Peyer's patch (tissue), 4 donors: ENCODE measurements at regions not wholly inside any gene's neighbourhood (a gene's known extent, or its start where the extent isn't known, plus 50 kb on each side); places are given as distances from the start of the nearest gene placed in this dataset.

Experiments used
- POLR2A ChIP-seq, 2 donors: fragments of 450-650 bp; IDR thresholded peaks; one replicate each; pipeline ENCODE4 v1.5.1; 2017; ENCODE audit warnings: antibody characterized with exemption in 2 of 2, mild to moderate bottlenecking in 2 of 2, moderate library complexity in 2 of 2
- TF ChIP-seq, protein P1 (sequence below), 6 experiments: fragments of 450-650 bp in 4 of 6; fragments of 200-600 bp in 2 of 6; sonication (generic) in 1 of 6; IDR thresholded peaks; one replicate each; pipeline ENCODE4 v1.5.1; 2017 to 2019; ENCODE audit warnings: antibody characterized with exemption in 6 of 6, mild to moderate bottlenecking in 3 of 6, moderate library complexity in 1 of 6

DNA sequence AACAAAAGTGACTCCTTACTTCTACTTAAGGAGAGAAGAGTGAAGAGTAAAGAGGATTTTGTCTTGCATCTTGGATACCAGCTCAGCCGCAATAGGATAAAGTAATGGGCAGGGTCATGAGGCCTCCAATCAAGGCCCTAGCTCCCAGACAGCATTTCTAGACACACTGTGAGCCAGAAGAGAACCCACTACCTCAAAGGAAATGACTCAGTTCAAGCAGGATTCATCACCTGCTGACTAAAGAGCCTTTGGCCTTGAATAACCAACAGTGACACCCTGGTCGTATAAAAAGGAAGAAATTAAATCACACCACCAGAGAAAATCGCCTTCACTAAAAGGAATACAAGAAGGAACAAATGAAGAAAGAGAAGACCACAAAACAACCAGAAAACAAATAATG is 416.1 kb downstream of the PCDH18 start:
- TF ChIP-seq, protein P1, sequence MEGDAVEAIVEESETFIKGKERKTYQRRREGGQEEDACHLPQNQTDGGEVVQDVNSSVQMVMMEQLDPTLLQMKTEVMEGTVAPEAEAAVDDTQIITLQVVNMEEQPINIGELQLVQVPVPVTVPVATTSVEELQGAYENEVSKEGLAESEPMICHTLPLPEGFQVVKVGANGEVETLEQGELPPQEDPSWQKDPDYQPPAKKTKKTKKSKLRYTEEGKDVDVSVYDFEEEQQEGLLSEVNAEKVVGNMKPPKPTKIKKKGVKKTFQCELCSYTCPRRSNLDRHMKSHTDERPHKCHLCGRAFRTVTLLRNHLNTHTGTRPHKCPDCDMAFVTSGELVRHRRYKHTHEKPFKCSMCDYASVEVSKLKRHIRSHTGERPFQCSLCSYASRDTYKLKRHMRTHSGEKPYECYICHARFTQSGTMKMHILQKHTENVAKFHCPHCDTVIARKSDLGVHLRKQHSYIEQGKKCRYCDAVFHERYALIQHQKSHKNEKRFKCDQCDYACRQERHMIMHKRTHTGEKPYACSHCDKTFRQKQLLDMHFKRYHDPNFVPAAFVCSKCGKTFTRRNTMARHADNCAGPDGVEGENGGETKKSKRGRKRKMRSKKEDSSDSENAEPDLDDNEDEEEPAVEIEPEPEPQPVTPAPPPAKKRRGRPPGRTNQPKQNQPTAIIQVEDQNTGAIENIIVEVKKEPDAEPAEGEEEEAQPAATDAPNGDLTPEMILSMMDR (IDR thresholded peaks at IDR 0.05): no peak
- TF ChIP-seq POLR2A (IDR thresholded peaks at IDR 0.05): no peak
